ENCODE measurements at regions not wholly inside any gene's neighbourhood (a gene's known extent, or its start where the extent isn't known, plus 50 kb on each side); places are given as distances from the start of the nearest gene placed in this dataset.

DNA sequence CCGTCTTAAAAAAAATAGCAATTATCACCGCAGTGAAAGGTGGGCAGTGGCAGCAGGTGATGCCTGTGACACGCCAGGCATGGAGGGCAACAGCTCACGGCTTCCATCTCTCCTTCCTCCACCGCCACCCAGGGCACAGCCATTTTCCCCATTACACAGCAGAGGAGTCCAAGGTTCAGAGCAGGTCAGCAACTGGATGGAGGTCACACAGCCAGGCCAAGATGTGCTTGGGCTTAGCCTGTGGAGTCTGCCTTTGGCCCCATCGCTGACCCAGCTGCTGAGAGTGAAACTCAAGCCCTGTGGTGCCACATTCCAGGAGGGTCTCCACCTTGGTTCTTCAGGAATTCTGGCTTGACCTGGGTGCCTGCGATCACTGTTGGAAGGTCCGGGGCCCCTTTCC, 411.1 kb downstream of the SHANK2 start:
- Histone ChIP-seq H3K27me3 (ENCODE audit: low read length) (no peaks in the 10 kb centered on the region), H2AFZ (ENCODE audit: low read depth, low read length, severe bottlenecking) (no peak overlapping the region), H3K9me3 (ENCODE audit: insufficient read depth, low read length) (no peaks in the 10 kb centered on the region), H3F3A (ENCODE audit: insufficient read depth) (no peaks in the 10 kb centered on the region), H3K36me3 (ENCODE audit: low read length) (no peaks in the 10 kb centered on the region), H3K9me2 (replicated peaks; ENCODE audit: insufficient read depth, low read length) (no peaks in the 10 kb centered on the region), H3K4me3 (ENCODE audit: insufficient read depth, low read length, poor library complexity, severe bottlenecking) (no peak overlapping the region), H4K20me1 (ENCODE audit: low read depth, low read length) (no peaks in the 10 kb centered on the region), H3K79me2 (ENCODE audit: insufficient read depth, low read length) (no peaks in the 10 kb centered on the region), H3K4me2 (ENCODE audit: low read depth, low read length, poor library complexity, severe bottlenecking) (no peak overlapping the region), H3K27ac (ENCODE audit: low read depth, low read length) (no peak overlapping the region), H3K9ac (ENCODE audit: low read length) (no peak overlapping the region)
- TF ChIP-seq, protein P1, sequence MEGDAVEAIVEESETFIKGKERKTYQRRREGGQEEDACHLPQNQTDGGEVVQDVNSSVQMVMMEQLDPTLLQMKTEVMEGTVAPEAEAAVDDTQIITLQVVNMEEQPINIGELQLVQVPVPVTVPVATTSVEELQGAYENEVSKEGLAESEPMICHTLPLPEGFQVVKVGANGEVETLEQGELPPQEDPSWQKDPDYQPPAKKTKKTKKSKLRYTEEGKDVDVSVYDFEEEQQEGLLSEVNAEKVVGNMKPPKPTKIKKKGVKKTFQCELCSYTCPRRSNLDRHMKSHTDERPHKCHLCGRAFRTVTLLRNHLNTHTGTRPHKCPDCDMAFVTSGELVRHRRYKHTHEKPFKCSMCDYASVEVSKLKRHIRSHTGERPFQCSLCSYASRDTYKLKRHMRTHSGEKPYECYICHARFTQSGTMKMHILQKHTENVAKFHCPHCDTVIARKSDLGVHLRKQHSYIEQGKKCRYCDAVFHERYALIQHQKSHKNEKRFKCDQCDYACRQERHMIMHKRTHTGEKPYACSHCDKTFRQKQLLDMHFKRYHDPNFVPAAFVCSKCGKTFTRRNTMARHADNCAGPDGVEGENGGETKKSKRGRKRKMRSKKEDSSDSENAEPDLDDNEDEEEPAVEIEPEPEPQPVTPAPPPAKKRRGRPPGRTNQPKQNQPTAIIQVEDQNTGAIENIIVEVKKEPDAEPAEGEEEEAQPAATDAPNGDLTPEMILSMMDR (IDR thresholded peaks at IDR 0.05; ENCODE audit: insufficient read depth, low read length, poor library complexity, severe bottlenecking): no peak
- TF ChIP-seq EZH2phosphoT487 (conservative IDR thresholded peaks at IDR 0.05; ENCODE audit: low read length): no peak

- Histone ChIP-seq H3K36me3 (ENCODE audit: low read length) (no peaks in the 10 kb centered on the region), H3K27ac (ENCODE audit: low read depth, low read length) (no peak overlapping the region), H4K20me1 (ENCODE audit: low read depth, low read length) (no peaks in the 10 kb centered on the region), H3K27me3 (ENCODE audit: low read length) (no peaks in the 10 kb centered on the region), H3K79me2 (ENCODE audit: insufficient read depth, low read length) (no peaks in the 10 kb centered on the region), H3K4me2 (ENCODE audit: low read depth, low read length, poor library complexity, severe bottlenecking) (no peak overlapping the region), H3K9ac (ENCODE audit: low read length) (no peak overlapping the region), H2AFZ (ENCODE audit: low read depth, low read length, severe bottlenecking) (no peak overlapping the region), H3F3A (ENCODE audit: insufficient read depth) (no peaks in the 10 kb centered on the region), H3K4me3 (ENCODE audit: insufficient read depth, low read length, poor library complexity, severe bottlenecking) (no peak overlapping the region), H3K9me2 (replicated peaks; ENCODE audit: insufficient read depth, low read length) (no peaks in the 10 kb centered on the region), H3K9me3 (ENCODE audit: insufficient read depth, low read length) (no peaks in the 10 kb centered on the region)
- TF ChIP-seq, protein P1 (IDR thresholded peaks at IDR 0.05; ENCODE audit: insufficient read depth, low read length, poor library complexity, severe bottlenecking): no peak
- TF ChIP-seq EZH2phosphoT487 (conservative IDR thresholded peaks at IDR 0.05; ENCODE audit: low read length): no peak
Observed at GRCh38 chr11:70842256-70842655, 410.1 kb downstream of the SHANK2 start.

GRCh38 chr11:70842701-70843100, 409.7 kb downstream of the SHANK2 start:
- H3K9me2 ChIP-seq (replicated peaks; ENCODE audit: insufficient read depth, low read length): no peaks in the 10 kb centered on the region
- H3F3A ChIP-seq (ENCODE audit: insufficient read depth): no peaks in the 10 kb centered on the region
- H3K27me3 ChIP-seq (ENCODE audit: low read length): no peaks in the 10 kb centered on the region
- no peak overlapping the region for H2AFZ ChIP-seq (ENCODE audit: low read depth, low read length, severe bottlenecking)
- no peak overlapping the region for H3K27ac ChIP-seq (ENCODE audit: low read depth, low read length)
- H3K4me2 ChIP-seq (ENCODE audit: low read depth, low read length, poor library complexity, severe bottlenecking): no peak overlapping the region
- H3K9ac ChIP-seq (ENCODE audit: low read length): no peak overlapping the region
- no peaks in the 10 kb centered on the region for H4K20me1 ChIP-seq (ENCODE audit: low read depth, low read length)
- H3K9me3 ChIP-seq (ENCODE audit: insufficient read depth, low read length): no peaks in the 10 kb centered on the region
- H3K4me3 ChIP-seq (ENCODE audit: insufficient read depth, low read length, poor library complexity, severe bottlenecking): no peak overlapping the region
- H3K79me2 ChIP-seq (ENCODE audit: insufficient read depth, low read length): no peaks in the 10 kb centered on the region
- no peaks in the 10 kb centered on the region for H3K36me3 ChIP-seq (ENCODE audit: low read length)
- TF ChIP-seq, protein P1 (IDR thresholded peaks at IDR 0.05; ENCODE audit: insufficient read depth, low read length, poor library complexity, severe bottlenecking): no peak
- TF ChIP-seq EZH2phosphoT487 (conservative IDR thresholded peaks at IDR 0.05; ENCODE audit: low read length): no peak
